ENCODE measurements at regions not wholly inside any gene's neighbourhood (a gene's known extent, or its start where the extent isn't known, plus 50 kb on each side); places are given as distances from the start of the nearest gene placed in this dataset.
"Not testable (repeated sequence)": the region's sequence is repeated elsewhere in the genome, so short reads cannot be mapped to it uniquely, and the experiment has no call there.

GRCh38 chr14:22384167-22384549, 204.9 kb downstream of the DAD1 start:
- no peak for DNase-seq

DNA sequence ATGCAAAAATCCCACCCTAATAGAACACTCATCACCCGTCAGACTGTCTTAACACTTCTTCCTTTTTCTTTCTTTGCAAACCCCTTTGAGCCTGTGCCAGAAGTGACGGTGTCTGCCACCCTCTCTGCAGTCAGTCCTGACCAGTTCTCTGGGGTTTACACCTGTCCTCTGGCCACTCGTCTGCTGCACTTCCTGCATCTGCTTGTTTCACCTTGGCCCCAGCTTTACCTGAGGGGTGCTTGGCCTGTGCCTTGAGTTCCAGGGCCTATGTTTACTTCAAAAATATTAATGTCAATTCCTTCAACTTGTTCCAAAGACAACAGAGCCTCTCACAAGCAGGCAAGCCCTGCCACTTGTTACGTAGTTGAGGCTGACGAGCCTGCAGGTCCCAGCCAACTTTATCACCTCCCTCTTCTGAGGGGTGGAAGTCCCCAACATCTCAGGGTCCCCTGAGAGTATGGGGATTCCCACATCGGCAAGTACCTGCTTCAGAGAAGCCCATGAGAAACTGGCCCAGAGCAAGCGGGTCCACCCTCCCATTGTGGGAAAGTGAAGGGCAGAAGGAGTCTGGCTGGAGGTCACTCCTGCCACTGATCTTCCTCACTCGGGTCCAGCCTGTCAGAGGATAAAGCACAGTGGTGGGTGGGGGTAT, 205.4 kb downstream of the DAD1 start:
- DNase-seq: no peak

DNA sequence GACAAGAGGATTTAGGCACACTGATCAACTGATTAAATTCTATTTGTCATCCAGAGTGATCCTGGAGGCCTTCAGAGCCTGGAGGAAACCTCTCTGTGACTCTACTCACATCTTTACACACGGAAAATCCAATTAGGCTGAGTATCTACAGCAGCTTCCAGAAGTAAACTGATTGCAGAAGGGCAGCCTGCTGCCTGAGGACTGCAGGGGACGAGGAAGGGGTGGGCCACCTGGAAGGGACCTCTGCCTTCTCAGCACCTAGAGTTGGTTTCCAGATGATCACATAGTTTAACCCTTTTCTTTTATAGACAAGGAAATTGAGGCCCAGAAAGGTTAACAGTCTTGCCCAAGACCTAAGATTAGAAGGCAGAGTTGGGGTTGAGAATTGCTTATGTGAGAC, 206.1 kb downstream of the DAD1 start:
- DNase-seq: no peak

GRCh38 chr14:22382395-22382794, 206.6 kb downstream of the DAD1 start:
- no peak for DNase-seq

GRCh38 chr14:22381766-22382165, 207.3 kb downstream of the DAD1 start:
- no peak for DNase-seq

GRCh38 chr14:22381408-22381760, 207.6 kb downstream of the DAD1 start:
- no peak for DNase-seq

DNA sequence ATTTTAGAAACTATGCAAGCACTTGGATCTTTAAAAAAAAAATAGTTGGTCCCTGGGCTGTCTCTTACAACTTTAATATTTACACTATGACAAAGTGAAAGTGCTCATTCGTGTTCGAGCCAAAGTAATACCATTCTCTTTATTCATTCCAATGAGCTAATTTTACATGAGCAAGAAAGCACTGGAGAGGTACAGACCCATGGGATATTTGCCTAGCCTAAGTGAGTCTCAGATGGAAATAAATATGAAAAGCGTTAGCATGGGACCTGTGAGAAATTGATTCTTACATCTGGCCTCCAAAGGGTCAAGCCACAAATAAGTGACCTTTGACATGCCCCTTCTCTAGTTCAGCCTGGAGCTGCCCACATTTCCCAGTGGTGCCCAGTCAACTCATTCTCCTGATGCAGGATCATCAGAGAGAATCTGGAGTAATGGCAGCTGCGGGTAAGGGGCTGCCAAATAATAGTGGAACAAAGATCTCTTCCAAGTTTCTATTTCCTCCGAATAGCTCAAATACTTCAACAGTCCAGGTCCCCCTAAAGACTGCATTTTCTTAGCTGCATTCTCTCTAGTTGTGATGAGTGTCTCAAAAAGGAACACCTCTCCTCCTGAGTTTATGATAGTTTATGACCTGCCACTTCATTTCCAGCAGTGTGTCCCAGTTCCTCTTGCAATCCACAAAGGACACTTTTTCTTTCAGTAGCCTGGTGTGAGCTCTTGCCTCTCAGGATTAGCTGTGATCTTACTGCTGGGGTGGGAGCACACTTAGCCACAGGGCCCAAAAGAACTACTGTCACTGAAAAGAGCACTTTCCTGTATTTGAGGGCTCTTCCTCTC, 208.2 kb downstream of the DAD1 start:
- no peak for DNase-seq

- DNase-seq: no peak
Measured at GRCh38 chr14:22379727-22380126, 209.3 kb downstream of the DAD1 start.

GRCh38 chr14:22378181-22378580, 210.8 kb downstream of the DAD1 start:
- DNase-seq: no peak

DNA sequence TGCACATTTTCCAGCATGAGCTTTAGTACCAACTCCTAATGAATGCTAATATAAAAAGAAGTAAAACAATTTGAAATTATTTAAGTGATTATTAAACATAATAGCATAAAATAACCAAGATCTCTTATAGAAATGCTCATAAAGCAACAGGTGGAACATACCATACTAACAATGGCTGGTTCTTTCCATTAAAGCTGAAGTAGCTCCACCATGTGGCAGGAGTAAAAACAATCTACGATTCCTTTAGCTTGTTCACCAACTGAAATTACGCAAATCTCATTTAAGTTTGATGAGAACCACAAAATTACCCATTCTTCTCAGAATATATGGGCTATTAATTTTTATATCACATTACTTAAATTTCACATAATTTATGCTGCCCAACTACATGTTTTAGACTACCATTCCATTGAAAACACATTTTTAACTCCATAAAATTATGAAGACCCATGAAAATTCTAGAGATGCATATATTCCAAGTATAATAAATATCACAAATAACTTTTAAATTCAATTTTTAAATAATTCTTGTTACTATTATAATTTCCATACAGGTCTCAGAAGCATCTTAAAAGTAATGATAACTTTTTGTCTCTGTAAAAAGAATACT, 213.6 kb downstream of the DAD1 start:
- no peak for DNase-seq

- DNase-seq: no peak
Measured at GRCh38 chr14:22370084-22370847, 218.8 kb downstream of the DAD1 start.

DNA sequence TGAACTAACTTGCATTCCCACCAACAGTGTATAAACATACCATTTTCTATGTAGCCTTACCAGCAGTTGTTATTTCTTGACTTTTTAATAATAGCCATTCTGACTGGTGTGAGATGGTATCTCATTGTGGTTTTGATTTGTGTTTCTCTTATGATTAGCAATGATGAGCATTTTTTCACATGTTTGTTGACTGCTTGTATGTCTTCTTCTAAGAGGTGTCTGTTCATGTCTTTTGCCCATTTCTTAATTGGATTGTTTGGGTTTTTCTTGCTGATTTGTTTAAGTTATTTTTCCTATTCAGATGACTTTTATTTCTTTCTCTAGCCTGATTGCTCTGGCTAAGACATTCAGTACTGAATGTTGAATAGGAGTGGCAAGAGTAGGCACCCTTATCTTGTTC, 230.3 kb downstream of the DAD1 start:
- no peak for DNase-seq

- not testable (repeated sequence) for DNase-seq
Measured at GRCh38 chr14:22349281-22349680, 239.7 kb downstream of the DAD1 start.

- no peak for DNase-seq
Measured at GRCh38 chr14:22344673-22345072, 244.4 kb downstream of the DAD1 start.

DNA sequence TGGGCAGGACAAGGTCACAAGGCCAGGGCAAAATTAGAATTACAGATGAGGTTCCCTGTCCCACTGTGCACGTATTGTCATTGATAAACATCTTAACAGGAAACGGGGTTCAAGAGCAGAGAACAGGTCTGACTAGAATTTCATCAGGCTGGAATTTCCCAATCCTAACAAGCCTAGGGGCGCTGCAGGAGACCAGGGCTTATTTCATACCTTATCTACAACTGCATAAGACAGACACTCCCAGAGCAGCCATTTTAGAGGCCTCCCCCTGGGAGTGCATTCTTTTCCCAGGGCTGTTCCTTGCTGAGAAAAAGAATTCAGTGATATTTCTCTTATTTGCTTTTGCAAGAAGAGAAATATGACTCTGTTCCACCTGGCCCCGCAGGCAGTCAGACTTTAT, 244.8 kb downstream of the DAD1 start:
- not testable (repeated sequence) for DNase-seq

DNA sequence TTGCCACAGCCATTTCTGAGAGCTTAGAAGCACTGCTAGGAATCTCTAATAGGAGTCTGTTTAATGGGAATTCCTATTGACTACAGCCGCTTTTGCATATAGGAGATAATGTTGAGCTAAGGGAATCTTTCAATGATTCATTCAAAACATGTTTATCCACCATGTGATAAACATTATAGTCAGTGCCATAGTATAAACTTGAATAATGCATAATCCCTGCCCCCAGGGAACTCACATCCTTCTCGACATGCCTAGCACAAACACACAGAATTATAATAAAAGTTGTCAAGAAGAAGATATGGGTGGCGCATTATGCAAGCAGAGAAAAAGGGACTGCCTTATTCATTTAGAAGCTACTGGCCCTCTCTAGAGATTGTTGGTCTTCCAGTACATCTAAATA, 248.0 kb downstream of the DAD1 start:
- DNase-seq: no peak

DNA sequence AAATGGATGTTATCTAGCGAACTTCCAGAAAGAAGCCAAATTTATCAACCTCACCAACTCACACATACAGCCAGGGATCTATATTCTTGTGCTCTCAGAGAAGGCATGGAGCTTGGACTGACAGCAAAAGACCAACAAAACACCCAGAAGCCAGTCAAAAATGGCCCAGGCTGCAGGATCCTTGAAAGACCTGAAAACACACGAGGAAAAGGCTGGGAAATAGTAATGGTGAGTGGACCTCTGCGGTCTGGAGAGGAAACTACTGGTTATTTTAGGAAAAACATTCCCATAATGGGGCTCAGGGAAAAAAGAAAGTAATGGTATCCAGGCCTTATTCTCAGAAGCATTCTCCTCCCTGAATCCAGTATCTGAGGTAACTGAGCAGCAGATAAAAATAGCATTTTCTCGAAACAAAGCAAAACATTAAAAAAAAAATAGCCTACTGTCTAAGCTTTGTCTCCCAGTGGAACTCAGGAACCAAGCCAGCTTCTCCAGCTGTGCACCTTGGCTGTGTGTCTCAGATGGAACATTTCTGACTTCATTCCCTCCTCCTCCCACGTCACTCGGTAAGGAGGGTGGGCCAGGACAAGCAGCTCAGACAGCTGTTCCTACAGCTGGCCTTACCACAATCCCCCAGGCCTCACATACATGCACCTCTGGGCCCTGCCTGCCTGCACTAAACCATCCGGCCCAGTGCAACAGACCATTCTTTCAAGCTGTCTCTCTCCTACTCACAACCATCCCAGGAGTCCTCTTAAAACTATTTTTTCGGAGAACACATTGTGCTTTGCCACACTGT, 249.9 kb downstream of the DAD1 start:
- no peak for DNase-seq

GRCh38 chr14:22338381-22338780, 250.6 kb downstream of the DAD1 start:
- no peak for DNase-seq

DNA sequence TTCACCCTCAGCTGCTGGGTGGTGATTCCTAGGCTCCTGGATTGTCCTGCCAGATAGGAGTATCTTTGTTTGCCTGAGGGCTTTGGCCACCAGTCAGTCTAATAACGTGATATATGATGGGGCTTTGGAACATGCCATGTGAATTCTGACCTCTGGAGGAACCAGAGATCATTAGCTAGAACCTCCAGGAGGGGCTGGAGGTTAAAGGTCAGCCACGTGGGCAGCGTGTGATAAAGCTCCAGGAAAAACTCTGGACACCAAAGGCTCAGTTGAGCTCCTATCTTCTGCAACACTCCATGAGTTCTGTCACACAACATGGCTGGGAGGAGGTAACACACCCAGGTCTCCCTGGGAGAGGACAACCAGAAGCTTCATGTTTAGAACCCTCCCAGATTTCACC, 251.1 kb downstream of the DAD1 start:
- DNase-seq: no peak

GRCh38 chr14:22337521-22337920, 251.5 kb downstream of the DAD1 start:
- no peak for DNase-seq

DNA sequence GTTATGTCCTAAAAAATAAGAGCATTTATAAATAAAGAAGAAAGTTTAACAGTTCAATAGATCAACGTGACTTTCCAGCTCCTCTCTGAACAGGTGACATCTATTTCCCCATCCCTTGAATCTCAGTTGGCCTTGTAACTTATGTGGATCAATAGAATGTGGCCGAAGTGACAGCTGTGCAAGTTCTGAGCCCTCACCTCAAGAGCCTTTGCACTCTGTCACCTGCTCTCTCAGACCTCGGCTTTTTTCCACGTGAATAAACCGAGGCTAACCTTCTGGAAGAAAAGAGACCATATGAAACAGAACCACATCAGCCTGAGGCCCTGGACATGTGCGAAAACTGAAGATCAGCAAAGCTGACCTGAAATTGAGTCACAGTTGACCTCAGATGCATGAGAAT, 253.0 kb downstream of the DAD1 start:
- DNase-seq: no peak

DNA sequence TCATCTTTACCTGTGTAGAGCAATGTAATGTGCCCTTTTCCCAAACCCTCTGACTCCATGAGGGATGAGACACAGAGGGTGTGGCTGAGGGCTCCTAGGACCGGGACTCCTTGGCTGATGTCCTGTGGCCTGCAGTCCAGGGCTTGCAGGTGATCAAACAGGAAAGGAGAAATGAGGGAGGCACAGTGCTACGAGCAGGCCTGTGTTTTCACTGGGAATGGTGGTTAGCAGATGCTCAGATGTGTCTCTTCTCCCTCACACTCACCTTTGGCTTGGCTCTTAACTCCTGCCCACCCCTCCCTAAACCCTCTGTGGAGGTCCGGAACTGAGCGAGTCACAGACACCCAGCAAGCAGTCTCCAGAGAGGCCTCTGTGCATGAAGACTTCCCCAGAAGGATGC, 254.4 kb downstream of the DAD1 start:
- DNase-seq: no peak

DNA sequence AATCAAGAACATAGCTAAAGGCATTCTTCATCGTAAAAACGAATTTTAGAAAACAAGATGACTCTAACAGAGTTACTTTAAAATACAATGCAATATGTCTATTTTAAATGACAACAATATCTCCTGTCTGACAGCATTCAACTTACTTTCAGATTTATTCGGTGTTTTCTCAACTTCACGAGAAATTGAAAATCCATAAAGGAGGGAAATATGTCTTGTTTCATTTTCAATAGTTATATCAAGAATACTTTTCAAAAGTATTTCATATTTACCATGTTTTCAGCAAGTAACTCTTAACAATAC, 254.8 kb downstream of the DAD1 start:
- no peak for DNase-seq

Data from stimulated activated CD4-positive, alpha-beta T cell treated with anti-CD3 and anti-CD28 coated beads, Interleukin-4, amount 100 ng/mL, for 24 hours (primary cell).